Hepatocyte (in vitro differentiated cells): ENCODE measurements at regions not wholly inside any gene's neighbourhood (a gene's known extent, or its start where the extent isn't known, plus 50 kb on each side); places are given as distances from the start of the nearest gene placed in this dataset.

Experiments
- DNase-seq: peaks from one replicate; pipeline ENCODE4 v3.0.0-alpha.2; 2016; ENCODE audit warnings: low spot score
- H2AFZ ChIP-seq: fragments of 200-600 bp; sonication (generic); 2 replicates; pipeline ENCODE4 v1.6.0; 2016; ENCODE audit warnings: antibody characterized with exemption, mild to moderate bottlenecking
- H3K27ac ChIP-seq: fragments of 200-600 bp; sonication (generic); 2 replicates; pipeline ENCODE4 v1.5.1; 2016; ENCODE audit warnings: mild to moderate bottlenecking
- H3K27me3 ChIP-seq: fragments of 200-600 bp; sonication (generic); 2 replicates; pipeline ENCODE4 v1.6.1; 2016
- H3K36me3 ChIP-seq: fragments of 200-600 bp; sonication (generic); replicated peaks from 2 replicates; pipeline ENCODE4 v1.5.1; 2016; ENCODE audit warnings: low read depth; ENCODE audit not compliant: insufficient read depth
- H3K4me1 ChIP-seq: fragments of 200-600 bp; sonication (generic); 2 replicates; pipeline ENCODE4 v1.5.1; 2016; ENCODE audit warnings: mild to moderate bottlenecking, moderate library complexity; ENCODE audit not compliant: insufficient read depth
- H3K4me2 ChIP-seq: fragments of 200-600 bp; sonication (generic); 2 replicates; pipeline ENCODE4 v1.6.0; 2016
- H3K4me3 ChIP-seq: fragments of 200-600 bp; sonication (generic); 2 replicates; pipeline ENCODE4 v1.5.1; 2016; ENCODE audit warnings: mild to moderate bottlenecking
- H3K79me2 ChIP-seq: fragments of 200-600 bp; sonication (generic); 2 replicates; pipeline ENCODE4 v1.6.0; 2017; ENCODE audit warnings: mild to moderate bottlenecking
- H3K9me2 ChIP-seq: fragments of 200-600 bp; sonication (generic); replicated peaks from 2 replicates; pipeline ENCODE4 v1.6.0; 2017; ENCODE audit warnings: mild to moderate bottlenecking; ENCODE audit not compliant: insufficient read depth
- H3K9me3 ChIP-seq: fragments of 200-600 bp; sonication (generic); 2 replicates; pipeline ENCODE4 v1.5.1; 2016; ENCODE audit warnings: low read depth, mild to moderate bottlenecking
- H4K20me1 ChIP-seq: fragments of 200-600 bp; sonication (generic); 2 replicates; pipeline ENCODE4 v1.6.0; 2016; ENCODE audit warnings: mild to moderate bottlenecking; ENCODE audit not compliant: insufficient read depth, poor library complexity, severe bottlenecking
- EZH2 ChIP-seq: fragments of 200-600 bp; sonication (generic); IDR thresholded peaks from 2 replicates; pipeline ENCODE4 v1.6.1; 2016; ENCODE audit warnings: antibody characterized with exemption, mild to moderate bottlenecking, borderline replicate concordance
- EZH2phosphoT487 ChIP-seq: fragments of 200-600 bp; sonication (generic); IDR thresholded peaks from one replicate; pipeline ENCODE4 v1.6.1; 2018; ENCODE audit warnings: antibody characterized with exemption, mild to moderate bottlenecking, low read depth, moderate library complexity; ENCODE audit not compliant: unreplicated experiment, severe bottlenecking
- WGBS: methylation state at CpG from one replicate; pipeline ENCODE4 v1.1.6; 2016; ENCODE audit warnings: low lambda C conversion rate; ENCODE audit errors: missing lambda C conversion rate; 5-methylcytosine and 5-hydroxymethylcytosine counted together
- TF ChIP-seq, protein P1 (sequence below): fragments of 200-600 bp; sonication (generic); IDR thresholded peaks from 2 replicates; pipeline ENCODE4 v1.5.1; 2016; ENCODE audit warnings: antibody characterized with exemption, mild to moderate bottlenecking; ENCODE audit not compliant: poor library complexity

DNA sequence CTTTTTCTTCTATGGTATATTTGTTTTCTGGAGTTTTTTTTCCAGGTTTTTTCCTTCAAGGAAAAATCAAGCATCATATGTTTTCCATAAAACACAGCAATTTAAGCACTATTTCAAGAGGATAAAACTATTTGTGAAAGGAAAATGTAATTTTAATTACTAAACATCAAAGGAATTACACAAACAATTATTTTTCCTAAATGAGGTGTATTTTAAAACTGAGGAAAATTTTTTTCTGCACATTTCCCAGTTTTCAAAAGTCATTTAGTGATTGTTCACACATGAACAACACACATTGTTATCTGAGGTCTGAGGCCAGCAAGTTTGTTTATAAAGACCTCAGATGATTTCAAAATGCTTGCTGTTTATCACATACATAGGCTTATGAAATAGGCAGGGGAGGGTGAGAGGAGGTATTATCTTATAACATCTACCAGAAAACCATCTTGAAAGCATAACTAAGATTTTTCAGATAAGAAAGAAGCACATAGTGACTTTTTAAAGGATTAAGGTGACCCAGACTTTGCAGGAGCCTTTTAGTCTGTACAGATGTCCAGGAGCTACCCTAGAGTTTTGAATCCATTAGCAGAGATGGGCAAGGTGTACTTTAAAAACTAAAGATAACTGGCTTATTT lies 381.6 kb downstream of the GJA1 start:
- Histone ChIP-seq H3K4me3 (no peak overlapping the region), H3K27ac (no peak overlapping the region), H3K36me3 (no peaks in the 10 kb centered on the region), H2AFZ (no peak overlapping the region), H3K79me2 (no peaks in the 10 kb centered on the region), H3K4me2 (no peak overlapping the region), H3K9me2 (no peaks in the 10 kb centered on the region), H3K27me3 (no peaks in the 10 kb centered on the region), H4K20me1 (no peaks in the 10 kb centered on the region), H3K4me1 (peaks cover 12% of the 10 kb centered on the region), H3K9me3 (no peaks in the 10 kb centered on the region)
- TF ChIP-seq, protein P1, sequence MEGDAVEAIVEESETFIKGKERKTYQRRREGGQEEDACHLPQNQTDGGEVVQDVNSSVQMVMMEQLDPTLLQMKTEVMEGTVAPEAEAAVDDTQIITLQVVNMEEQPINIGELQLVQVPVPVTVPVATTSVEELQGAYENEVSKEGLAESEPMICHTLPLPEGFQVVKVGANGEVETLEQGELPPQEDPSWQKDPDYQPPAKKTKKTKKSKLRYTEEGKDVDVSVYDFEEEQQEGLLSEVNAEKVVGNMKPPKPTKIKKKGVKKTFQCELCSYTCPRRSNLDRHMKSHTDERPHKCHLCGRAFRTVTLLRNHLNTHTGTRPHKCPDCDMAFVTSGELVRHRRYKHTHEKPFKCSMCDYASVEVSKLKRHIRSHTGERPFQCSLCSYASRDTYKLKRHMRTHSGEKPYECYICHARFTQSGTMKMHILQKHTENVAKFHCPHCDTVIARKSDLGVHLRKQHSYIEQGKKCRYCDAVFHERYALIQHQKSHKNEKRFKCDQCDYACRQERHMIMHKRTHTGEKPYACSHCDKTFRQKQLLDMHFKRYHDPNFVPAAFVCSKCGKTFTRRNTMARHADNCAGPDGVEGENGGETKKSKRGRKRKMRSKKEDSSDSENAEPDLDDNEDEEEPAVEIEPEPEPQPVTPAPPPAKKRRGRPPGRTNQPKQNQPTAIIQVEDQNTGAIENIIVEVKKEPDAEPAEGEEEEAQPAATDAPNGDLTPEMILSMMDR: no peak
- TF ChIP-seq EZH2 (no peak), EZH2phosphoT487 (no peak)
- no peak for DNase-seq

DNA sequence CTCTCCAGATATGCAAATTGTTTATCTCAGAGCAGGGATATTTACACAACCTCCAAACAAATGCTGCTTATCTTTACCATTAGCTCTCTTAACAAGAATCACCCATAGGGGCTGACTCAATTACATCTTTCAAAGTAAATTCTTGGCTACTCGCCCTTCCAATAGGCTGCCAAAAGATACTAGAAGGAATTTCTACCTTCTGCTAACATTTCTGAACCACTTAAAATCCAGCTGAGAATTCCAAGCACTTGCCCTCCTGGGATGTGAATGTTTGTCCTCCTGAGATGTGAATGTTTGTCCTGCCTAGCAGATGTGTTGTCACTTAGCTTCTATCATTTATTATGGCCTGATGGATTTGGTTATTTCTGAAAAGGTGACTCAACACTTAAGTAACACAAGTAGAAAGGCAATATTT lies 388.0 kb downstream of the GJA1 start:
- H3K36me3 ChIP-seq: no peaks in the 10 kb centered on the region
- TF ChIP-seq EZH2phosphoT487 (no peak), EZH2 (no peak)
- TF ChIP-seq, protein P1: no peak
- no peak overlapping the region for H3K27ac ChIP-seq
- no peaks in the 10 kb centered on the region for H3K79me2 ChIP-seq
- 24% methylated on average over 1 of the region's 1 CpG for WGBS
- no peaks in the 10 kb centered on the region for H3K27me3 ChIP-seq
- H3K4me2 ChIP-seq: no peak overlapping the region
- no peaks in the 10 kb centered on the region for H3K9me3 ChIP-seq
- no peaks in the 10 kb centered on the region for H3K4me1 ChIP-seq
- H3K9me2 ChIP-seq: no peaks in the 10 kb centered on the region
- H4K20me1 ChIP-seq: no peaks in the 10 kb centered on the region
- no peak overlapping the region for H2AFZ ChIP-seq
- no peak for DNase-seq
- H3K4me3 ChIP-seq: no peak overlapping the region

DNA sequence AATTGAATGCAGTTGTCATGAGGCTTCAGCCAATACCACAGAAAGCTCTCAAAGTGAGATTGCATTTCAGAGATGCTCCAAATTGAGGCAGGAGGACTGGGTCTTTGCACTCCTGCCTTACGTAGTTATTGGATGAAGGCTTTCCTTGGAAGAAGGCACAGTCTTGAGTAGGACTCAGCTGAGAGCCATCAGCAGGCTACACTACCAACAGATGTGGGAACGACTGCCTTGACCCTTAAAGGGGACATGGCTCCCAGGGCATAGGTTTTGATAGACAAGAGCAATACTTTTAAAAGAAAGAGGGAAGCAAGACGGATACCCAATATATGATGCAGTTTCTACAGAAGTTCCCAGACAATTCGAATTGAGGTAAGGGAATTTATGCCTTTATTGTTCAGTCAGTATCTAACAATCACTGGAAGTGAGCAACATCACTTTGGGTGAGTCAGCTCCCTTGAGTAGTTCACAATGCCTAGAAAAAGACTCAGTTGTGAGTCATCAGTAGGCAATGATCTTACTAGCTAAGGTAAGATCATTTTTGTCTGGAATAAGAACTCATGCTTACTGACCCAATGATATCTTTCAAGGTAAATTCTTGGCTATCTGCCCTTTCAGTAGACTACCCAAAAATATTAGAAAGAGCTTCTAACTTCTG lies 390.8 kb downstream of the GJA1 start:
- 80% methylated on average over 4 of the region's 4 CpGs for WGBS
- H3K27me3 ChIP-seq: no peaks in the 10 kb centered on the region
- no peaks in the 10 kb centered on the region for H3K9me3 ChIP-seq
- no peaks in the 10 kb centered on the region for H3K4me1 ChIP-seq
- H3K9me2 ChIP-seq: no peaks in the 10 kb centered on the region
- H3K27ac ChIP-seq: no peak overlapping the region
- peak; percentile 27 for DNase-seq
- no peaks in the 10 kb centered on the region for H3K36me3 ChIP-seq
- H3K4me3 ChIP-seq: no peak overlapping the region
- no peak overlapping the region for H3K4me2 ChIP-seq
- H3K79me2 ChIP-seq: no peaks in the 10 kb centered on the region
- no peaks in the 10 kb centered on the region for H4K20me1 ChIP-seq
- H2AFZ ChIP-seq: no peak overlapping the region
- TF ChIP-seq, protein P1: no peak
- no peak for TF ChIP-seq EZH2phosphoT487
- TF ChIP-seq EZH2: no peak
